GM06990 (cell line): ENCODE measurements at regions not wholly inside any gene's neighbourhood (a gene's known extent, or its start where the extent isn't known, plus 50 kb on each side); places are given as distances from the start of the nearest gene placed in this dataset.

Experiments
- DNase-seq: peaks from one replicate; pipeline ENCODE4 v3.0.0-alpha.2; 2011; ENCODE audit not compliant: insufficient read length; ENCODE audit errors: extremely low read depth
- H3K27me3 ChIP-seq: replicated peaks from 2 replicates; pipeline ENCODE4 v1.6.0; 2011; ENCODE audit warnings: low read length; ENCODE audit not compliant: control insufficient read depth, insufficient read depth
- H3K36me3 ChIP-seq: 2 replicates; pipeline ENCODE4 v1.5.1; 2011; ENCODE audit warnings: low read length; ENCODE audit not compliant: control insufficient read depth, insufficient read depth
- H3K4me3 ChIP-seq: replicated peaks from 2 replicates; pipeline ENCODE4 v1.5.1; 2011; ENCODE audit warnings: low read depth, mild to moderate bottlenecking, control low read depth, low read length
- TF ChIP-seq, protein P1 (sequence below): IDR thresholded peaks from 2 replicates; pipeline ENCODE4 v1.5.1; 2011; ENCODE audit warnings: low read length, control low read depth, mild to moderate bottlenecking, inconsistent platforms; ENCODE audit not compliant: insufficient read depth, poor library complexity, severe bottlenecking

DNA sequence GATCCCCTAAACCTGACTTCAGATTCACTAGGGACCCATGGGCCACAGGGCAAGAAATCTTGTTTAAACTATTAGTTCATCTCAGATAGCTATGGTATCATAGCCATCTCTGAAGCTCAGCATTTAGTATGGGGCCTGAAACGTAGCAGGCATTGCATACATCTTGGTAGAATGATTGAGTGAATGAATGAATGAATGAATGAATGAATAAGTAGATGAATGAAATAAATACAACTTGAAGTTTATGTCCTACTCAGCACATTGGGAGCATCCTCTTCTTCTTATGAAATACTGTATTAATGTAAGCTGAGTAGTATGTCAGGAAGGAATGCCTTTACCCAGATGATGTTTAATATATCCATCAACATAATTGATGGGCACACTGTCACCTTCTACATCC, 175.4 kb upstream of the EEA1 start:
- H3K4me3 ChIP-seq = no peak overlapping the region
- no peaks in the 10 kb centered on the region for H3K36me3 ChIP-seq
- TF ChIP-seq, protein P1, sequence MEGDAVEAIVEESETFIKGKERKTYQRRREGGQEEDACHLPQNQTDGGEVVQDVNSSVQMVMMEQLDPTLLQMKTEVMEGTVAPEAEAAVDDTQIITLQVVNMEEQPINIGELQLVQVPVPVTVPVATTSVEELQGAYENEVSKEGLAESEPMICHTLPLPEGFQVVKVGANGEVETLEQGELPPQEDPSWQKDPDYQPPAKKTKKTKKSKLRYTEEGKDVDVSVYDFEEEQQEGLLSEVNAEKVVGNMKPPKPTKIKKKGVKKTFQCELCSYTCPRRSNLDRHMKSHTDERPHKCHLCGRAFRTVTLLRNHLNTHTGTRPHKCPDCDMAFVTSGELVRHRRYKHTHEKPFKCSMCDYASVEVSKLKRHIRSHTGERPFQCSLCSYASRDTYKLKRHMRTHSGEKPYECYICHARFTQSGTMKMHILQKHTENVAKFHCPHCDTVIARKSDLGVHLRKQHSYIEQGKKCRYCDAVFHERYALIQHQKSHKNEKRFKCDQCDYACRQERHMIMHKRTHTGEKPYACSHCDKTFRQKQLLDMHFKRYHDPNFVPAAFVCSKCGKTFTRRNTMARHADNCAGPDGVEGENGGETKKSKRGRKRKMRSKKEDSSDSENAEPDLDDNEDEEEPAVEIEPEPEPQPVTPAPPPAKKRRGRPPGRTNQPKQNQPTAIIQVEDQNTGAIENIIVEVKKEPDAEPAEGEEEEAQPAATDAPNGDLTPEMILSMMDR = no peak
- no peak for DNase-seq
- no peaks in the 10 kb centered on the region for H3K27me3 ChIP-seq

DNA sequence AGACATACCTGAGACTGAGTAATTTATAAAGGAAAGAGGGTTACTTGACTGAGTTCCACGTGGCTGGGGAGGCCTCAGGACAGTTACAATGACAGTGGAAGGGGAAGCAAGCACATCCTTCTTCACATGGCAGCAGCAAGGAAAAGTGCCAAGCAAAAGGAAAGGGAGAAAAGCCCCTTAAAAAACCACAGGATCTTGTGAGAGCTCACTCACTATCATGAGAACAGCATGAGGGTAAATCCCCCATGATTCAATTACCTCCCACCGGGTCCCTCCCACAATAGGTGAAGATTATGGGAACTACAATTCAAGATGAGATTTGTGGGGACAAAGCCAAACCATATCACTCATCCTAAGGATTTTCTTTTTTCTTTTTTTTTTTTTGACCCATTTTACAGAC, 177.8 kb upstream of the EEA1 start:
- TF ChIP-seq, protein P1 = no peak
- no peak for DNase-seq
- Histone ChIP-seq H3K36me3 (no peaks in the 10 kb centered on the region), H3K4me3 (no peak overlapping the region), H3K27me3 (no peaks in the 10 kb centered on the region)

GRCh38 chr12:93107514-93108312, 178.6 kb upstream of the EEA1 start:
- TF ChIP-seq, protein P1 = no peak
- H3K4me3 ChIP-seq = no peak overlapping the region
- H3K36me3 ChIP-seq = no peaks in the 10 kb centered on the region
- DNase-seq = no peak
- no peaks in the 10 kb centered on the region for H3K27me3 ChIP-seq

- Histone ChIP-seq H3K27me3 (no peaks in the 10 kb centered on the region), H3K36me3 (no peaks in the 10 kb centered on the region), H3K4me3 (no peak overlapping the region)
- TF ChIP-seq, protein P1 = no peak
- DNase-seq = no peak
Measured at GRCh38 chr12:93108985-93109384, 179.9 kb upstream of the EEA1 start.

GRCh38 chr12:93109551-93110203, 180.6 kb upstream of the EEA1 start:
- no peaks in the 10 kb centered on the region for H3K36me3 ChIP-seq
- H3K27me3 ChIP-seq = no peaks in the 10 kb centered on the region
- DNase-seq = peak; percentile 31
- H3K4me3 ChIP-seq = no peak overlapping the region
- TF ChIP-seq, protein P1 = no peak
